ENCODE measurements at regions not wholly inside any gene's neighbourhood (a gene's known extent, or its start where the extent isn't known, plus 50 kb on each side); places are given as distances from the start of the nearest gene placed in this dataset.
"Not testable (repeated sequence)": the region's sequence is repeated elsewhere in the genome, so short reads cannot be mapped to it uniquely, and the experiment has no call there.

DNA sequence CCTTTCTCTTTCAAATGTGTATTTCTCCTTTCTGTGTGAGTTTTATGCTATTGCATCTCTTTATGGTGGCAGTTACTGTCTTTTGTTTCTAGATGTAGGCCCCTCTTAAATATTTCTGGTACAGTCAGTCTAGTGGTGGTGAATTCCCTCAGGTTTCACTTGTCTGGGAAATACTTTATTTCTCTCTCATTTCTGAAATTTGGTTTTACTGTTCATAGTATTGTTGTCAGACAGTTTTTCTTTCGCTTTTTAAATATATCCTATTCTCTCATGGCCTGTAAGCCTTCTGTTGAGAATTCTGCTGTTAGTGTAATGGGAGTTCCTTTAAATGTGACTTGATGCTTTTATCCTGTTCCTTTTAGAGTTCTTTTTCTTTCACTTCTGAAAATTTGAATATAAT lies 874.0 kb downstream of the PLOD2 start:
- no peaks in the 10 kb centered on the region for H3K36me3 ChIP-seq
- TF ChIP-seq POLR2AphosphoS5 (IDR thresholded peaks at IDR 0.05) (no peak), EP300 (IDR thresholded peaks at IDR 0.05) (no peak), POLR2A (IDR thresholded peaks at IDR 0.05) (no peak)
- TF ChIP-seq, protein P1, sequence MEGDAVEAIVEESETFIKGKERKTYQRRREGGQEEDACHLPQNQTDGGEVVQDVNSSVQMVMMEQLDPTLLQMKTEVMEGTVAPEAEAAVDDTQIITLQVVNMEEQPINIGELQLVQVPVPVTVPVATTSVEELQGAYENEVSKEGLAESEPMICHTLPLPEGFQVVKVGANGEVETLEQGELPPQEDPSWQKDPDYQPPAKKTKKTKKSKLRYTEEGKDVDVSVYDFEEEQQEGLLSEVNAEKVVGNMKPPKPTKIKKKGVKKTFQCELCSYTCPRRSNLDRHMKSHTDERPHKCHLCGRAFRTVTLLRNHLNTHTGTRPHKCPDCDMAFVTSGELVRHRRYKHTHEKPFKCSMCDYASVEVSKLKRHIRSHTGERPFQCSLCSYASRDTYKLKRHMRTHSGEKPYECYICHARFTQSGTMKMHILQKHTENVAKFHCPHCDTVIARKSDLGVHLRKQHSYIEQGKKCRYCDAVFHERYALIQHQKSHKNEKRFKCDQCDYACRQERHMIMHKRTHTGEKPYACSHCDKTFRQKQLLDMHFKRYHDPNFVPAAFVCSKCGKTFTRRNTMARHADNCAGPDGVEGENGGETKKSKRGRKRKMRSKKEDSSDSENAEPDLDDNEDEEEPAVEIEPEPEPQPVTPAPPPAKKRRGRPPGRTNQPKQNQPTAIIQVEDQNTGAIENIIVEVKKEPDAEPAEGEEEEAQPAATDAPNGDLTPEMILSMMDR (IDR thresholded peaks at IDR 0.05), result no peak
- H3K4me1 ChIP-seq, result no peaks in the 10 kb centered on the region
- H3K27me3 ChIP-seq, result no peaks in the 10 kb centered on the region
- WGBS, 2 donors, result 82 to 89% methylated on average over 1 of the region's 1 CpG
- no peak overlapping the region for H3K27ac ChIP-seq
- no peak overlapping the region for H3K4me3 ChIP-seq
- H3K9me3 ChIP-seq, result no peaks in the 10 kb centered on the region
- no peak for DNase-seq
- intact Hi-C loops (cut with DNase I), result no loop called here

DNA sequence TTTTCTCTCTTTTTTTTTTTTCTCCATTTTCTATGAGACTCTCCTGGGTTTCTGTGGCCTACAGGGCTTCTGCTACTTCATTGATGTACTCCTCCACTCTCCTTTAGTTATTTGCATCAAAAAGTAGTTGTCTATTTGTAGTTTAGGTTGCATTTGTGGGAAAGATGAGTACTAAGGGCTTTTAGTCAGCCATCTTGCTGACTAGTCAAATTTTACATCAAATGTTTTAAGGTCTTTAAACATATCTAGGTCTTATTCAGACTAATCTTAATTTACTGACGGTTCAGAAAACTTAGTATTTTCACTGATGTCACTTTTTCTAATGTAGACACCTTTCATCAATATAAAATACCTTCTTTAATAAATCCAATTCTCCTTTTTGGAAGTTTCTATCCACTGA lies 871.0 kb downstream of the PLOD2 start:
- H3K4me3 ChIP-seq, result no peak overlapping the region
- WGBS, 2 donors, result 77 to 85% methylated on average over 1 of the region's 1 CpG
- no peaks in the 10 kb centered on the region for H3K9me3 ChIP-seq
- DNase-seq, result no peak
- H3K27ac ChIP-seq, result no peak overlapping the region
- intact Hi-C loops (cut with DNase I), result no loop called here
- no peaks in the 10 kb centered on the region for H3K36me3 ChIP-seq
- no peaks in the 10 kb centered on the region for H3K27me3 ChIP-seq
- H3K4me1 ChIP-seq, result no peaks in the 10 kb centered on the region
- TF ChIP-seq POLR2A (IDR thresholded peaks at IDR 0.05), result no peak
- no peak for TF ChIP-seq EP300 (IDR thresholded peaks at IDR 0.05)
- TF ChIP-seq, protein P1 (IDR thresholded peaks at IDR 0.05), result no peak
- no peak for TF ChIP-seq POLR2AphosphoS5 (IDR thresholded peaks at IDR 0.05)

DNA sequence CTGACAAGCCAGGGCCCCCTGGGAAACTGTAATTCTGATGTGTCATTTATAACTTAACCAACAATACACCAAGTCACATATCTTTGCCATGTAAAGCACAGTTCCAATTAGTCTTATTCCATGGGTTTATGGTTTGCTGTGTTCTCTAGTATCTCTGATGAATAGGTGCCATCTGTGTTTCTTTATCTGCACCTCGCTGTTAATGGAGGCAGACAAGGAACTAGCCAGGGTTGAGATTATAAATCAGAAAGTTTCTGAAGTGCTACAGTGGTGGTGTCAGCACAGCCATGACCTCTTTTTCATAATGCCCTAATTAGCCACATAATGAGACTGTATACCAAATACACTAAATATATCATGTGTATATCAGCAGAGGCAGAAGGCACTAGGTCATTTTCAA lies 866.4 kb downstream of the PLOD2 start:
- Histone ChIP-seq H3K9me3 (no peaks in the 10 kb centered on the region), H3K4me3 (no peak overlapping the region), H3K27me3 (no peaks in the 10 kb centered on the region), H3K27ac (no peak overlapping the region), H3K4me1 (no peaks in the 10 kb centered on the region), H3K36me3 (no peaks in the 10 kb centered on the region)
- 29 to 59% methylated on average over 1 of the region's 1 CpG for WGBS, 2 donors
- intact Hi-C loops (cut with DNase I), result no loop called here
- no peak for DNase-seq
- TF ChIP-seq POLR2A (IDR thresholded peaks at IDR 0.05) (no peak), EP300 (IDR thresholded peaks at IDR 0.05) (no peak), POLR2AphosphoS5 (IDR thresholded peaks at IDR 0.05) (no peak)
- TF ChIP-seq, protein P1 (IDR thresholded peaks at IDR 0.05), result no peak

DNA sequence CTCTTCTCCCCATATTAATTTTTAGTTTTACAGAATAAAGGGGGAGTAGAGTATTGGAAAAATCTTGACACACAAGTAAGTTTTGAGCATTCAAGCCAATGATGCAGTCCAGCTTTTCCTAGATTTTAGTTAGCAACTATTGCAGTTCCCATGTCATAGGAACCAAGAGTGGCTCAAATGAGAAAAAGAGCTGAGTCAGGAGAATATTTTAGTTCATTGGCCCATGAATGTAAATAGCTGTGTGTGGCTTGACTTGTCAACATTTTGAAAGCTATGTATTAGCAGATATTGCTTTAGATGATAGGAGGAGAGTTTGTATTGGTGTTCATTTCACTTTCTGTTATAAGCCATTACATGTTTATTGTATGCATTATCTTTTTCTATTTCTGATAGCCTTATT lies 853.7 kb downstream of the PLOD2 start:
- H3K27me3 ChIP-seq, result no peaks in the 10 kb centered on the region
- no peaks in the 10 kb centered on the region for H3K4me1 ChIP-seq
- DNase-seq, result no peak
- intact Hi-C loops (cut with DNase I), result no loop called here
- H3K36me3 ChIP-seq, result no peaks in the 10 kb centered on the region
- no peak overlapping the region for H3K4me3 ChIP-seq
- H3K9me3 ChIP-seq, result no peaks in the 10 kb centered on the region
- no peak overlapping the region for H3K27ac ChIP-seq
- TF ChIP-seq, protein P1 (IDR thresholded peaks at IDR 0.05), result no peak

DNA sequence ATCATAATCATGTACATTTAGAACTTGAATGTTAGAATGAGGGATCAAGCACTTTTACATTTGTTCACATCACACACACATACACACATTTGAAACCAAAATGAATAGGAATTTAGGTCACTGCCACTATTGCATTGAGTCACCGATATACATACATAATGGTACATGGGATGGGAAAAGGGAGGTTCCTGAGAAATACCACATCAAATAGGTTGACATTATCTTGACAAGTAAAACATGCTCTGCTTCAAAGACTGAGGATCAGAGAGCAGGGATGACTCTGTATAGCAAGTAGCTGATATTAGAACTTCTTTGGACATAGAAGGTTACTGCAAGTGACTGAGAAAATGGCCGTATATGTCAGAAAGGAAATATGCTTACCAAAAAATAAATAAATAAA lies 847.2 kb downstream of the PLOD2 start:
- H3K4me1 ChIP-seq, result no peaks in the 10 kb centered on the region
- intact Hi-C loops (cut with DNase I), result no loop called here
- H3K27me3 ChIP-seq, result no peaks in the 10 kb centered on the region
- TF ChIP-seq POLR2A (IDR thresholded peaks at IDR 0.05), result no peak
- TF ChIP-seq, protein P1 (IDR thresholded peaks at IDR 0.05), result no peak
- no peak for TF ChIP-seq EP300 (IDR thresholded peaks at IDR 0.05)
- no peak for TF ChIP-seq POLR2AphosphoS5 (IDR thresholded peaks at IDR 0.05)
- WGBS, 2 donors, result 69 to 85% methylated on average over 2 of the region's 2 CpGs
- no peaks in the 10 kb centered on the region for H3K9me3 ChIP-seq
- H3K36me3 ChIP-seq, result no peaks in the 10 kb centered on the region
- H3K4me3 ChIP-seq, result no peak overlapping the region
- no peak for DNase-seq
- no peak overlapping the region for H3K27ac ChIP-seq

DNA sequence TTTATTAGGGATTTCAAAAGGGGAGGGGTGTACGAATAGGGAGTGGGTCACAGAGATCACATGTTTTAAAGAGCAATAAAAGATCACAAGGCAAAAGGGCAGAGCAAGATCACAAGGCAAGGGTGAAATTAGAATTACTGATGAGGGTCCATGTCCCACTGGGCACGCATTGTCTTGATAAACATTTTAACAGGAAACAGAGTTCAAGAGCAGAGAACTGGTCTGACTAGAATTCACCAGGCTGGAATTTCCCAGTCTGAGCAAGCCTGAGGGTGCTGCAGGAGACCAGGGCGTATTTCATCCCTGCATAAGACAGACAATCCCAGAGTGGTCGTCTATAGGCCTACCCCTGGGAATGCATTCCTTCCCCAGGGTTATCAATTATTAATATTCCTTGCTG lies 844.7 kb downstream of the PLOD2 start:
- H3K4me1 ChIP-seq; H3K36me3 ChIP-seq; H3K4me3 ChIP-seq; intact Hi-C loops (cut with DNase I); H3K9me3 ChIP-seq; H3K27me3 ChIP-seq; H3K27ac ChIP-seq; DNase-seq: not testable (repeated sequence)
- 52 to 59% methylated on average over 4 of the region's 4 CpGs for WGBS, 2 donors

All from sigmoid colon (tissue), 6 donors.